Keratinocyte (primary cell): ENCODE measurements at regions not wholly inside any gene's neighbourhood (a gene's known extent, or its start where the extent isn't known, plus 50 kb on each side); places are given as distances from the start of the nearest gene placed in this dataset.

Experiments used
- DNase-seq: peaks from one replicate; pipeline ENCODE4 v3.0.0-alpha.2; 2011; ENCODE audit warnings: low read depth, missing footprints, low spot score
- FAIRE-seq: peaks from 2 replicates; lab custom pipeline; 2011; peaks lifted over from hg19 to GRCh38; lab: Jason Lieb, UNC
- H2AFZ ChIP-seq: 2 replicates; pipeline ENCODE4 v1.6.0; 2012; ENCODE audit warnings: low read length, control low read depth, inconsistent platforms; ENCODE audit not compliant: control insufficient read depth
- H3K27ac ChIP-seq: 2 replicates; pipeline ENCODE4 v1.5.1; 2011; ENCODE audit warnings: low read length; ENCODE audit not compliant: control insufficient read depth, insufficient read depth
- H3K27me3 ChIP-seq: 3 replicates; pipeline ENCODE4 v1.6.0; 2011; ENCODE audit warnings: low read length; ENCODE audit not compliant: control insufficient read depth, insufficient read depth; ENCODE audit errors: extremely low read depth
- H3K36me3 ChIP-seq, 2 experiments: 2 replicates in 1 of 2; 3 replicates in 1 of 2; pipeline ENCODE4 v1.5.1; 2011; ENCODE audit warnings: low read length in 2 of 2, mild to moderate bottlenecking in 1 of 2; ENCODE audit not compliant: control insufficient read depth in 2 of 2, insufficient read depth in 2 of 2; ENCODE audit errors: extremely low read depth in 1 of 2
- H3K4me1 ChIP-seq: 3 replicates; pipeline ENCODE4 v1.5.1; 2011; ENCODE audit warnings: low read length; ENCODE audit not compliant: control insufficient read depth, insufficient read depth; ENCODE audit errors: extremely low read depth
- H3K4me2 ChIP-seq: 3 replicates; pipeline ENCODE4 v1.6.0; 2011; ENCODE audit warnings: low read depth, low read length; ENCODE audit not compliant: control insufficient read depth, insufficient read depth; ENCODE audit errors: extremely low read depth
- H3K4me3 ChIP-seq, 3 experiments: fragments of 200-600 bp in 1 of 3; sonication (generic) in 1 of 3; 2 replicates in 2 of 3; 3 replicates in 1 of 3; pipeline ENCODE4 v1.5.1; 2011 to 2016; ENCODE audit warnings: low read length in 3 of 3, mild to moderate bottlenecking in 3 of 3, control low read depth in 2 of 3, inconsistent platforms in 1 of 3, low read depth in 1 of 3, mixed read lengths in 1 of 3, mixed run types in 1 of 3, moderate library complexity in 1 of 3; ENCODE audit not compliant: control insufficient read depth in 2 of 3, insufficient read depth in 2 of 3; ENCODE audit errors: extremely low read depth in 1 of 3
- H3K79me2 ChIP-seq: 2 replicates; pipeline ENCODE4 v1.6.0; 2012; ENCODE audit warnings: low read length; ENCODE audit not compliant: control insufficient read depth, insufficient read depth
- H3K9ac ChIP-seq: 3 replicates; pipeline ENCODE4 v1.6.0; 2011; ENCODE audit warnings: low read length; ENCODE audit not compliant: control insufficient read depth, insufficient read depth; ENCODE audit errors: extremely low read depth
- H3K9me1 ChIP-seq: 3 replicates; pipeline ENCODE4 v1.6.0; 2011; ENCODE audit warnings: low read length; ENCODE audit not compliant: control insufficient read depth, insufficient read depth; ENCODE audit errors: extremely low read depth
- H3K9me3 ChIP-seq: 2 replicates; pipeline ENCODE4 v1.5.1; 2012; ENCODE audit warnings: low read depth, low read length; ENCODE audit not compliant: control insufficient read depth
- H4K20me1 ChIP-seq: 3 replicates; pipeline ENCODE4 v1.6.0; 2011; ENCODE audit warnings: low read length; ENCODE audit not compliant: control insufficient read depth, insufficient read depth; ENCODE audit errors: extremely low read depth
- EZH2 ChIP-seq: IDR thresholded peaks from one replicate; pipeline ENCODE4 v1.6.1; 2012; ENCODE audit warnings: inconsistent platforms, mild to moderate bottlenecking, low read length, moderate library complexity
- dilution Hi-C: fragments of 300-500 bp; cut with MboI; formaldehyde crosslinking; loops from one replicate; pipeline ENCODE4 v1.7.0; 2020; ENCODE audit warnings: low sequenced_read_pairs; ENCODE audit not compliant: extremely low pct_ligation_motif_present
- TF ChIP-seq, protein P1 (sequence below), 3 experiments: IDR thresholded peaks in 1 of 3; conservative IDR thresholded peaks in 1 of 3; optimal IDR thresholded peaks in 1 of 3; 2 replicates in 2 of 3; 3 replicates in 1 of 3; pipeline versions ENCODE3 to v1.5.1; 2011; ENCODE audit warnings: low read length in 3 of 3, mild to moderate bottlenecking in 3 of 3, moderate library complexity in 2 of 3, control low read depth in 1 of 3, inconsistent platforms in 1 of 3; ENCODE audit not compliant: insufficient read depth in 2 of 3; ENCODE audit errors: extremely low read depth in 1 of 3

DNA sequence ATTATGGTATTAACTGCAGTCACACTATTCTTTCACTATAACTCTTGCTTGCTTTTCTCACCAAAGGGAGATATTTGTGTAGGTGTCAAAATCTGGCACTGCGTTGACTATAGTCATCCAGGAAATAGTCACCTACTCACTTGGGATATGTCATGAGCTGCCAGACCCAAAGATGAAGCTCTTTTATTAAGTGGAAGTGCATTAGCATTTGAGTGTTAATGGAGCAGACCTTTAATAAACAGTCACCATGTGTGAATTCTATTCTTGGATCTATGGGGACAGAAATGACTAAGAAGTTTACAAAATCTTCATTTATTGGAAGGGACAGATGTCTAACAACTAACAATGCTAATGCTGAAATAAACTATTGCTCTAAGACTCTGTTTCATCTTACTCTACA, 130.1 kb upstream of the NEDD9 start:
- Histone ChIP-seq H3K79me2 (no peaks in the 10 kb centered on the region), H3K4me1 (peaks cover 25% of the 10 kb centered on the region), H3K9ac (no peak overlapping the region), H3K27me3 (no peaks in the 10 kb centered on the region), H3K36me3 (no peaks in the 10 kb centered on the region), H4K20me1 (no peaks in the 10 kb centered on the region), H3K27ac (no peak overlapping the region), H3K4me2 (no peak overlapping the region), H3K9me3 (no peaks in the 10 kb centered on the region), H3K4me3 (no peak overlapping the region), H3K9me1 (no peaks in the 10 kb centered on the region), H2AFZ (no peak overlapping the region)
- dilution Hi-C loops = no loop called here
- no peak for FAIRE-seq
- TF ChIP-seq EZH2 = no peak
- TF ChIP-seq, protein P1, sequence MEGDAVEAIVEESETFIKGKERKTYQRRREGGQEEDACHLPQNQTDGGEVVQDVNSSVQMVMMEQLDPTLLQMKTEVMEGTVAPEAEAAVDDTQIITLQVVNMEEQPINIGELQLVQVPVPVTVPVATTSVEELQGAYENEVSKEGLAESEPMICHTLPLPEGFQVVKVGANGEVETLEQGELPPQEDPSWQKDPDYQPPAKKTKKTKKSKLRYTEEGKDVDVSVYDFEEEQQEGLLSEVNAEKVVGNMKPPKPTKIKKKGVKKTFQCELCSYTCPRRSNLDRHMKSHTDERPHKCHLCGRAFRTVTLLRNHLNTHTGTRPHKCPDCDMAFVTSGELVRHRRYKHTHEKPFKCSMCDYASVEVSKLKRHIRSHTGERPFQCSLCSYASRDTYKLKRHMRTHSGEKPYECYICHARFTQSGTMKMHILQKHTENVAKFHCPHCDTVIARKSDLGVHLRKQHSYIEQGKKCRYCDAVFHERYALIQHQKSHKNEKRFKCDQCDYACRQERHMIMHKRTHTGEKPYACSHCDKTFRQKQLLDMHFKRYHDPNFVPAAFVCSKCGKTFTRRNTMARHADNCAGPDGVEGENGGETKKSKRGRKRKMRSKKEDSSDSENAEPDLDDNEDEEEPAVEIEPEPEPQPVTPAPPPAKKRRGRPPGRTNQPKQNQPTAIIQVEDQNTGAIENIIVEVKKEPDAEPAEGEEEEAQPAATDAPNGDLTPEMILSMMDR (optimal IDR thresholded peaks at IDR 0.05 in 1 of 3, IDR thresholded peaks at IDR 0.05 in 1 of 3, conservative IDR thresholded peaks at IDR 0.05 in 1 of 3; ENCODE audit: extremely low read depth in 1 of 3, insufficient read depth in 2 of 3, low read length in 3 of 3) = no peak
- no peak for DNase-seq

DNA sequence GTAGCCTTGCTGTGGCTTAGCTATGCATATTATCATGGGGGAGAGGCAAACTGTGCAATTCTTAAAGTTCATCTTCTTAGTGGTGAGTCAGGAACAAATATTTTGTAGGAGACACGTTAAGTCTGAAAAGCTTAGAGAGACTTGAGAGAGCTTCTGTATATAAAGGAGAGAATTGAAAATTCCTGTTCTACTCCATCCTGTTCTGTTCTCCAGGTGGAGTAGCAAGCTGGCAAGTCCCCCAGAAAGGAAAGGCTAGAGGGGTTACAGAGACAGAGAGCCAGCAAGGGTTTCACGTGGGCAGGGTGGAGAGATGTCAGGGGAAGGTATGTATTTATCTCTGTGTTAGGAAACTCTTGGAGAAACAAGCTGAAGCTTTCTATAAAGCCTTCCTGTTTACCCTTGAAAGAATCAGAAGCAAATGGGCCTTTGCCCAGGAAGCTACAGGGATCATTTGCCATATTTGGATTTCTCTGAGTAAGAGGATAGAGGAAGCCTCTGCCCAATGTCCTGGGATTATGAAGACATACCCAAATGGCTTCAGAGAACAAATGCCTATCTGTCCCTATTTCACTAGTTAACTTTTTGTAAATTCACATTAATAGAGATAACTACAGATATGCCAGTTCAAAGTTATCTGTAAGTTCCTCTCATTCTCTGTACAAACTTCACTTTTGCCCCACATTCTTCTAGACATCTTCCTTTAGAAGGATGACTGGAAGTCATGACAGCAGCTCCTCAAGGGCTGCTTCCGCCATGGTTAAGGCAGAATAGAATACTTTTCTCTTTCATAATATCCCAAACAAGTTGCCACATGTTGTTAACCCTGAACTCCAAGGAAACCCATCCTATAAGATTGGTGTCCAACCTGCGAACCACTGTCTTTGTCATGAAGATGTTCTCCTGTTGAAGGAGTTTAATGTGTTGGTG, 126.7 kb upstream of the NEDD9 start:
- Histone ChIP-seq H3K27me3 (no peaks in the 10 kb centered on the region), H3K36me3 (no peaks in the 10 kb centered on the region), H3K9ac (no peak overlapping the region), H4K20me1 (no peaks in the 10 kb centered on the region), H3K4me3 (no peak overlapping the region), H3K4me1 (peaks cover 29% of the 10 kb centered on the region), H3K9me3 (no peaks in the 10 kb centered on the region), H3K9me1 (no peaks in the 10 kb centered on the region), H3K27ac (no peak overlapping the region), H3K79me2 (no peaks in the 10 kb centered on the region), H3K4me2 (no peak overlapping the region), H2AFZ (no peak overlapping the region)
- FAIRE-seq = no peak
- TF ChIP-seq, protein P1 (optimal IDR thresholded peaks at IDR 0.05 in 1 of 3, IDR thresholded peaks at IDR 0.05 in 1 of 3, conservative IDR thresholded peaks at IDR 0.05 in 1 of 3; ENCODE audit: extremely low read depth in 1 of 3, insufficient read depth in 2 of 3, low read length in 3 of 3) = no peak
- no peak for TF ChIP-seq EZH2
- DNase-seq = no peak
- dilution Hi-C loops = no loop called here
